Activated CD4-positive, alpha-beta memory T cell treated with anti-CD3 and anti-CD28 coated beads, Interleukin-2, amount 10 ng/mL, durations not matched to agents 7 days and 5 days (primary cell): ENCODE measurements at regions not wholly inside any gene's neighbourhood (a gene's known extent, or its start where the extent isn't known, plus 50 kb on each side); places are given as distances from the start of the nearest gene placed in this dataset.
"Not testable (repeated sequence)": the region's sequence is repeated elsewhere in the genome, so short reads cannot be mapped to it uniquely, and the experiment has no call there.

Experiments used
- CTCF ChIA-PET: fragments of 350-600 bp; sonication (Branson Sonifier 250); formaldehyde crosslinking; loops from one replicate; lab custom pipeline; 2021; ENCODE audit warnings: antibody characterized with exemption, inconsistent platforms; lab: Charles Lee
- POLR2A ChIA-PET: fragments of 350-600 bp; sonication (Branson Sonifier 250); formaldehyde crosslinking; loops from one replicate; lab custom pipeline; 2021; ENCODE audit warnings: antibody characterized with exemption; lab: Charles Lee
- DNase-seq: peaks from one replicate; pipeline ENCODE4 v3.0.0-alpha.2; 2020
- H3K27ac Mint-ChIP-seq: one replicate; pipeline ENCODE4 v1.8.0; 2021; ENCODE audit warnings: mild to moderate bottlenecking, mixed read lengths
- H3K27me3 Mint-ChIP-seq: one replicate; pipeline ENCODE4 v1.8.0; 2021; ENCODE audit warnings: mixed read lengths
- H3K36me3 Mint-ChIP-seq: one replicate; pipeline ENCODE4 v1.8.0; 2021; ENCODE audit warnings: low read depth, mixed read lengths
- H3K4me1 Mint-ChIP-seq: one replicate; pipeline ENCODE4 v1.8.0; 2021; ENCODE audit warnings: mixed read lengths
- H3K4me3 Mint-ChIP-seq: one replicate; pipeline ENCODE4 v1.8.0; 2021; ENCODE audit warnings: mild to moderate bottlenecking, mixed read lengths
- H3K9me3 Mint-ChIP-seq: one replicate; pipeline ENCODE4 v1.8.0; 2021; ENCODE audit warnings: mixed read lengths

DNA sequence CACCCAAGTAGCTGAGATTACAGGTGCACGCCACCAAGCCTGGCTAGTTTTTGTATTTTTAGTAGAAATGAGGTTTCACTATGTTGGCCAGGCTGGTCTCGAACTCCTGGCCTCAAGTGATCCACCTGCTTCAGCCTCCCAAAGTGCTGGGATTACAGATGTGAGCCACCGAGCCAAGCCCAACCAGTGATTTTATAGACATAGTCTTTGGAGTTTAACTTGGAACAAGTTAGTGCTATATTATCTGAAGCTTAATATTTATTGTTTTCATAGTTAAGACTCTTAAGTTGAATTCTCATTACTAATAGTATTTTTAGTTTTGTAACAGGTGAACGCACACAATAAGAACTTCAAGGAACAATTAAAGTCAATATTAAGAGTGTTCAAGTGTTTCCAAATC lies 122.1 kb downstream of the SPAG6 start:
- CTCF ChIA-PET, POLR2A ChIA-PET: not testable (repeated sequence)
- H3K27me3 Mint-ChIP-seq: peaks cover 22% of the 10 kb centered on the region

DNA sequence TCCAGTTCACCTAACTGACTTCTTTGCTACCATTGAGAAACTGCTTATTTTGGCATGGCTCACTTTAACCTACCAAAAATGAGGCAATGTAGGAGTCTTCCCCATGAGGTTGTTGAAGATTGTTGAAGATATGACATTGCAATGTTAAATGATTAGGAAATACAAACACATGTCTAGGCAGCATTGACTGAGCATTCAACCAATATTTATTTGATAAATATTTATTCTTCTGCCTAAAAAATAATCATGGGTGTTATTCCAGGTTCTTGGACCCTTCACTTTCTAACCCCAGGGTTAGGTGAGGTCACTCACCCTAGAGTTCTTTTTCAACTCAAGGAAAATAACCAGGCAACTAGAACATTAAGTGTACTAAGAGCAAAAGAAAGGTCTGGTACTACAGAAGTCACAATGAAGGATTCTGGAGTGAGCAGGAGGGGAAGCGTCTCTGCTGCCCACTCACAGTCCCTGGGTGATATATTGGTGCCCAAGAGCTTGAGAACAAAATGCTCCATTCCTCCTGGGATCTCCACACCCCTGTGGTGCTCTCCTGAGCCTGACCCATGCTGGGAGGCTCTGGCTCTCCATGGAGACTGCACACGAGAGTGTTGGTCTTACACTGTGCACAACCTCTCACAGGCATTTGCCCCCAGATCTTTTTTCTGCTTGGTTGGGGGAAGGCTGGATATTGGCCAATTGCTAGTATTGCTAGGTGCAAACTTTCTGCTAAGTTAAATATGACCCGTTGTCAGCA lies 123.4 kb downstream of the SPAG6 start:
- ChIA-PET CTCF (no interaction called here), POLR2A (no interaction called here)
- no peaks in the 10 kb centered on the region for H3K9me3 Mint-ChIP-seq

More for the DNA sequence above, 122.1 kb downstream of the SPAG6 start:
- H3K4me1 Mint-ChIP-seq, H3K36me3 Mint-ChIP-seq, DNase-seq, H3K27ac Mint-ChIP-seq, H3K4me3 Mint-ChIP-seq, H3K9me3 Mint-ChIP-seq: not testable (repeated sequence)

DNA sequence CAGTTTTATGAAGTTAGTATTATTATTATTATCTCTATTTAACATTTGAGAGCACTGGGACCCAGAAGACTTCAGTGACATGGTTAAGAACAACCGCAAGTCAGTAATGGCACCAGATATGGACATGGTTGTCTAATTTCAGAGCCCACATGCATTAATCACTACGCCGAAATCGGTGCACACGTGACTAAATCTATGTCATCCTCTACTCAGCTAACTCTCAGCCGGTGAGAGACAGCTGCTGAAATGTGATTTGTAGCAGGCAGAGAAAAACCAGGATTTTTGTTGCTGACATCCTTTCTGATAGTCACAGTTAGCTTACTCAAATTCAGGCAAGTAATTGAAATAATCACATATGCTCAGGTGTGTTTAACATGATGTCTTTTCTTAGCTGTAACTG lies 127.7 kb downstream of the SPAG6 start:
- no peaks in the 10 kb centered on the region for H3K9me3 Mint-ChIP-seq
- ChIA-PET POLR2A (no interaction called here), CTCF (interaction anchor here (1.7 kb wide), 1 partner anchor 8 kb away, joined by 3 read pairs; no protein-coding TSS in a partner anchor)
- no peaks in the 10 kb centered on the region for H3K36me3 Mint-ChIP-seq
- H3K27ac Mint-ChIP-seq: no peak overlapping the region
- H3K4me1 Mint-ChIP-seq: peaks cover 14% of the 10 kb centered on the region
- DNase-seq: no peak
- no peak overlapping the region for H3K4me3 Mint-ChIP-seq
- peaks cover 63% of the 10 kb centered on the region for H3K27me3 Mint-ChIP-seq

More for the DNA sequence above, 123.4 kb downstream of the SPAG6 start:
- Mint-ChIP-seq H3K27ac (no peak overlapping the region), H3K27me3 (peaks cover 34% of the 10 kb centered on the region), H3K36me3 (no peaks in the 10 kb centered on the region), H3K4me3 (no peak overlapping the region), H3K4me1 (no peaks in the 10 kb centered on the region)
- DNase-seq: no peak

DNA sequence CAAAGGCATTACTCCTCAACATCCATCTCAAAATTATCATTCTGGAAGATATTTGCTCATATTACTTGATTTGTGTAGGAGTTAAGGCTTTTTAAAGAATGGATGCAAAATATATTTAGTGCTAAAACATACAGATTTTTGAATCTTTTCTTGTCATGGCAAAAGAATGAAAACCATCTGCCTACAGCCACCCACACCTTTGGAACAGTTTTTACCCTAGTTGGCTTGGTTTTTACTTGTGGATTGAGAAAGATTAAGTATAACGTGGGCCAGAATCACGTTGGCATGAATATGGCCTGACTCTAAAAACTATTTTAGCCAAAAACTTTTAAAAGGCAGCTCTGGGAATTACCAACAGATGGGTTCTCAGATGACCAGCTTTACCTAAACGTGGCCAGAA lies 128.2 kb downstream of the SPAG6 start:
- Mint-ChIP-seq H3K4me3 (no peak overlapping the region), H3K36me3 (no peaks in the 10 kb centered on the region), H3K27me3 (peaks cover 66% of the 10 kb centered on the region), H3K9me3 (no peaks in the 10 kb centered on the region), H3K4me1 (peaks cover 14% of the 10 kb centered on the region), H3K27ac (no peak overlapping the region)
- CTCF ChIA-PET: interaction anchor here (1.7 kb wide), 1 partner anchor 8 kb away, joined by 3 read pairs; no protein-coding TSS in a partner anchor
- POLR2A ChIA-PET: no interaction called here
- no peak for DNase-seq

DNA sequence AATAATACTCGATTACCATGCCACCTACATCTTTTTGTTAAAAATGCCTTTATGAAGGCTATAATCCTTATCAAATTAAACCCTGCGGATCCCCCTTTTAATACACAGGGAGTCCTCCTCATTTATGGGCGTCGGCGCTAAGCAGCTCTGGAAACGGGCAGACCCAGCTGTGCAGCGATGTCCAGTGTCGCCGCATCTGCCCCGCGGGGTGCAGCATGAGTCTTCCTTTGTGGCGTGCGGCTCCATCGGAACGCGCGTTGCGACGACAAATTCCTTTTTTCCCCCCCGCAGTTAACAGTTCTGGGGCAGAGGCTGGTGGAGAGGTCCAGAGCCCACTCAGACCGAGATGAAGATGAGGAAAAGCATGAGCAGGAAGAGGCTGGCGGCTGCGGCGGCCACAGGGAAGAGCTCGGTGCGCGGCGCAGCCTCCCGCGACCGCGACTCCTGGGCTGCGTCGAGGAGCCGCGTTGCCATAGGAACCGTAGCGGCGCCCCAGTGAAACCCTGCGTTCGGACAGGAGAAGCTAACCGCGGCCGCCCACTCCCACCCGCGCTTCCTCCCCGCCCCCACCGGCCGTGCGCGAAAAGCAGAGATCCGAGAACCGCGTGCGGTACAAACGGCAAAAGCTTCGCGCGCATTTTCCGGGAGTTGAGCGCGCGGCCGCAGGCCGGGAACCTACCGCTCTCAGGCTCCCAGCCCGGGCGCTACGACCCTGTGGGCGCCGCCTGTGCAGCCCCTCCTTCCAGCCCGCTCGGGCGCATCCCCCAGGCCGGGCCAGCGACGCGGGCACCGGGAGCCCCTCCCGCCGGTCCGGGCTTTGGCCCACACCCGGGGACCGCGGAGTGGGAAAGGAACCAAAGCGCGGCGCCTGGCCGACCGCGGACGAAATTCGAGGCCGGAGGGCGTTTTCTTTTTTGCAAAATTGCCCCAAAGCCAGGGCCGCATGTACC lies 130.6 kb downstream of the SPAG6 start:
- Mint-ChIP-seq H3K36me3 (no peaks in the 10 kb centered on the region), H3K4me3 (peak overlapping the region; percentile 74), H3K27me3 (peaks cover 57% of the 10 kb centered on the region), H3K9me3 (no peaks in the 10 kb centered on the region), H3K4me1 (peaks cover 22% of the 10 kb centered on the region), H3K27ac (no peak overlapping the region)
- ChIA-PET CTCF (no interaction called here), POLR2A (interaction anchor here (0.9 to 1.5 kb wide), 2 partner anchors 38 to 135 kb away, joined by 3 read pairs; no protein-coding TSS in a partner anchor)
- no peak for DNase-seq

DNA sequence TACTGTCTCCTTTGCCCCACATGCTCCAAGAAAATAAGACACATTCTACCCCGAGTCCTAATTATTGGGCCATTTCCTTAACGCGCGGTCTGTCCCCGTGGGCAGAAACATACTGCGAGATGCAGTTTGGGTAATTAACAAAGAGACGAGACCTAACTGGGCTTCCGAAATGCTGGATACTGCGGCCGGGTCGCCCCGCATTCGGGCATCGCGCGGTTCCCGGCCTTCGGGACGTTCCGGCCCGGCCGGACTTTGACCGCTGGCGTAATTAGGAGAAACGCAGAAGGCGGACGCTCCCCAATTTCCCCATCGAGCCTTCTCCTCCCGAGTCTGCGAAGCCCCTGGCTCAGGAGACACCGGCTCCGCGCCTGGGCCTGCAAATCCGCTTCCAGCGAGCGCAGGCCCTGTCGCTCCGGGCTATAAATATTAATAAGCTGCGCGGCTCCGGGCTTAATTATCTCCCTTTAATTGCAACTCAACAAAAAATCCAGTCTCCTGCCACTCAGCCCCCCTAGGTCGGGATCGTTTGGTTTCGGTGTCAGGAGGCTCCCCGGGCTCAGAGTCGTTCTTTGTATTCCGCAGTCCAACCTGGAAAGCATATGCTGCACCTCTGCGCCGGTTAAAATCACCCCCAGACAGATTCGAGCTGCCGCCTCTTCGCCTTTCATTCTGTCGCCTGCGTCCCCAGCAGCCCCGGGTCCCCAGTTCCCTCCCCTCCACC lies 131.5 kb downstream of the SPAG6 start:
- CTCF ChIA-PET: no interaction called here
- Mint-ChIP-seq H3K4me3 (peak overlapping the region; percentile 21), H3K27me3 (peaks cover 54% of the 10 kb centered on the region), H3K27ac (peak overlapping the region; percentile 13), H3K9me3 (no peaks in the 10 kb centered on the region), H3K36me3 (no peaks in the 10 kb centered on the region), H3K4me1 (peaks cover 24% of the 10 kb centered on the region)
- POLR2A ChIA-PET: interaction anchor here (0.9 kb wide), 1 partner anchor 136 kb away, joined by 3 read pairs; no protein-coding TSS in a partner anchor
- DNase-seq: no peak

DNA sequence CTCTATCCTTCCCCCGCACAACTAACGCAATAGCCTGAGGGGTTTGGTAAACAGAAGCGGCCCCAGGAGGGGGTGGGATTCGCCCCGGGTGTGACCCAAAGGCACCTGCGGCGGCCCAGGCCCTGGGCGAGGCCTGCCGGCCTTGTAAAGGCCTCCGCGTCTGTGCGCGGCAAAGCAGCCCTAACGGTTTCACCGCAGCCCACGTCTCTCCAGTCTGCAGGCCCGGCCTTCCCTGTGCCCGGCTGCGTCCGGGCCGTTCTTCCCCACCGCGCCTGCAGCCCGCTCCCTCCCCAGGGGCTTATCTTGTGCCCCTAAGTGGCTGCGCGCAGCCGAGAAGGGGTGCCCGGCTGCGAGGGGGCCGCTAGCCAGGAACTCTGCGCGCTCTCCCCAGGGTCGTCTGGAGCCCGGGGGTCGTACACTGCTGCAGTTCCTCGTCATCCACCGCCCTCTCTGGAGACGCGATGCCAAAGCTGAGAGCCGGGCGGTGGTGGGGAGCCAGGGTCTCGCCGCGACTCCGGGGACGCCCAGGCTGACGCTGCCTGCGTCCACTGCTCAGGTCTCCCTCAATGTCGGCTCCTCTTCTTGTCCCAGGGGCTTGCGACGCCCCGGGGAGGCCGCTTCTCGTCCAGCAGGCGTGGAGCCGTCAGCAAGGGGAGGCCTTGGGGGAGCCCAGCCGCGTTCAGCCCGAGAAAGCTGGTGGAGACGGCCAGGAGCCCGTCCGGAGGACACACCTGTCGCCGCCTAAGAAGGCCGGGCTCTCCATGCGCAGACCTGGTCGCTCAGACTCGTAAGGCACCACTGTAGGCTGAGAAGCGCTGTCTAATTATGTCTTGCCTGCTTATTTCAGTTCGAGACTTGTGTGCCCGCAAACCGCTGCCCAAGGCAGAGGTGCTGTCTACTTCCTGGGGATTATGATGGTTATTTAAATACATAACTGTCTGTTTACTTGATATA lies 132.3 kb downstream of the SPAG6 start:
- no peaks in the 10 kb centered on the region for H3K9me3 Mint-ChIP-seq
- POLR2A ChIA-PET: interaction anchor here (1.9 kb wide), 1 partner anchor 40 kb away, joined by 7 read pairs; no protein-coding TSS in a partner anchor
- H3K27ac Mint-ChIP-seq: no peak overlapping the region
- CTCF ChIA-PET: no interaction called here
- H3K27me3 Mint-ChIP-seq: peaks cover 45% of the 10 kb centered on the region
- H3K36me3 Mint-ChIP-seq: no peaks in the 10 kb centered on the region
- peak overlapping the region; percentile 21 for H3K4me3 Mint-ChIP-seq
- H3K4me1 Mint-ChIP-seq: peaks cover 30% of the 10 kb centered on the region
- DNase-seq: no peak

DNA sequence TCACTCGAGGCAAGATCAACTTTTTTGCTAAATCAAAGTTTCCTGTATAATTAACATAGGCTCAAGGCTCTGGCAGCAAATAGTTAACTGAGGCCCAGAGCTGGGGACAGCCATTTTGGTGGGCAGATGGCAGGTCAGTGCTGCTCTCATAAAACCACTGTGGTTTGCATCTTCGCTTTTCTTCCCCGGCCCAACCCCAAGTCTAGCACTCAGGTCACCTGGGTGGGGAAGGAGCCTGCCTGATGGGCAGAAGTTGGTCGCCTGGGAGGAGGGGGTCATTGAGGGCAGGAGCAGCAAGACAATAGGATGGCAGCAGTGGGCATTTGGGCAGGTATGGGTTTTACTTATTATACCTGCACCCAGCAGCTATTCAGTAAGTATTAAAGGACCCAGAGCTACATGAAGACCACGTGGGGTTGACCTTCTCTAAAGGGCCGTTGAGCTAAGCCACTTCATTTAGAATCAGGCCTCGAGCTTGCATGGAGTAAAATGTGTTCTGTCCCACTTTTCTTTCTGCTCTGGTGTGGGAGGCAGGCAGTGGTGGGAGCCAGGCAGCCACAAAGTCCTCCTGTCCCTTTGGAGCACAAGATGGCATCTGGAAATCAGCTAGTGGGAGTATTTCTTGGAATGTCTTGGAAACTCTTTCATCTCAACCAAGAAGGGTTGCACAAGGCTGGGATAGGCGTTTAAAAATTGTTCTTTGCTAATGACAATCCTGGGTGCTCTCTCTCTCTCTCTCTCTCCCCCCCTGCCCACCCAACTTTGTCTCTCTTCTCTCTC lies 133.4 kb downstream of the SPAG6 start:
- no peak for DNase-seq
- H3K27ac Mint-ChIP-seq: no peak overlapping the region
- H3K9me3 Mint-ChIP-seq: no peaks in the 10 kb centered on the region
- no peak overlapping the region for H3K4me3 Mint-ChIP-seq
- peaks cover 31% of the 10 kb centered on the region for H3K4me1 Mint-ChIP-seq
- CTCF ChIA-PET: no interaction called here
- no peaks in the 10 kb centered on the region for H3K36me3 Mint-ChIP-seq
- peaks cover 36% of the 10 kb centered on the region for H3K27me3 Mint-ChIP-seq
- POLR2A ChIA-PET: interaction anchor here (1.2 to 1.9 kb wide), 2 partner anchors 41 to 138 kb away, joined by 4 to 7 read pairs; no protein-coding TSS in a partner anchor

DNA sequence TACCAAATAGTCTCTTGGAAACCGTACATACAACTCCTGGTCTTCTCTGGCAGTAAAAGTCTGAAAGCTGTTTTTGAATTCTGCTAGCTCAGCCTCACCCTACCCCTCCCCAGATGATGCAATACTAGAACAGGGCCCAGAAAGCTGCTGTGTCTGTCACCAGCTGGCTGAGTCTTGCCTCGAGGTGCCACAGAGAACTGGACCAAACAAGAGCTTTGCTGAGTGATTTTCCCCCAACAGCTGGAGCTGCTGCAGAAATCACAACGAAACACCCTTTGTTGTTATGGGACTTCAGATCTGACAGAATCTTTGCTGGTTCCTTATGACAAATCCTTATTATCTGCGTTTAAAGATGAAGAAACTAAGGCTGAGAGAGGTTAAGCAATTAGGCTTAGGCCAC lies 134.1 kb downstream of the SPAG6 start:
- CTCF ChIA-PET: no interaction called here
- Mint-ChIP-seq H3K36me3 (no peaks in the 10 kb centered on the region), H3K4me1 (peaks cover 31% of the 10 kb centered on the region), H3K27me3 (peaks cover 30% of the 10 kb centered on the region), H3K4me3 (no peak overlapping the region), H3K9me3 (no peaks in the 10 kb centered on the region), H3K27ac (no peak overlapping the region)
- no peak for DNase-seq
- POLR2A ChIA-PET: interaction anchor here (1.2 to 1.9 kb wide), 2 partner anchors 42 to 139 kb away, joined by 4 to 7 read pairs; no protein-coding TSS in a partner anchor

DNA sequence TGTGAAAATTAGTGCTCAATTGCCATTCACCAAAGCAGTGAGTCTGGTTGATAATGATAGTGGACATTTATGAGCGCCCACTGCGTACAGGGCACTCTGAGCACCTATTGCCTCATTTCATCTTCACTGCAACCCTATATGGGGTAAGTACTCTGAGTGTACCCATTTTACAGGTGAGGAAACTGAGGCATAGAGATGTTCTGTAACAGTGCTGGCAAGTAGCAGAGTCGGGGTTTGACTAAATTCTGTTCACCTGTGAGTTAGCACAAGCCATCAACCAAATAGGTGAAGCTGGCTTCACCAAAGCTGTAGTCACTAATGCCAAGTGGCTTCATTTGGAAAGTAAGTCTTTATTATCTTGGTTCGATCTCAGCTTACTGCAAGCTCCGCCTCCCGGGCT lies 135.8 kb downstream of the SPAG6 start:
- Mint-ChIP-seq H3K27ac (no peak overlapping the region), H3K27me3 (peaks cover 16% of the 10 kb centered on the region), H3K4me1 (peaks cover 24% of the 10 kb centered on the region), H3K4me3 (no peak overlapping the region), H3K9me3 (no peaks in the 10 kb centered on the region), H3K36me3 (no peaks in the 10 kb centered on the region)
- ChIA-PET POLR2A (interaction anchor here (2.0 kb wide), 1 partner anchor 44 kb away, joined by 7 read pairs; no protein-coding TSS in a partner anchor), CTCF (interaction anchor here (0.9 kb wide), 1 partner anchor 8 kb away, joined by 3 read pairs; no protein-coding TSS in a partner anchor)
- DNase-seq: no peak
